ENCODE measurements at regions not wholly inside any gene's neighbourhood (a gene's known extent, or its start where the extent isn't known, plus 50 kb on each side); places are given as distances from the start of the nearest gene placed in this dataset.
A peak's percentile ranks its signal among the peaks of the same experiment; 100 is the strongest.

GRCh38 chr13:51518827-51519226 is 65.4 kb upstream of the WDFY2 start:
- DNase-seq (ENCODE audit: low spot score), result peak; percentile 96

GRCh38 chr13:51519771-51520216 is 64.5 kb upstream of the WDFY2 start:
- DNase-seq (ENCODE audit: low spot score), result no peak

GRCh38 chr13:51520524-51520923 is 63.7 kb upstream of the WDFY2 start:
- peak; percentile 50 for DNase-seq (ENCODE audit: low spot score)

- DNase-seq (ENCODE audit: low spot score), result no peak
These were observed 61.2 kb upstream of the WDFY2 start for GRCh38 chr13:51523082-51523518.

GRCh38 chr13:51524312-51524711 is 60.0 kb upstream of the WDFY2 start:
- DNase-seq (ENCODE audit: low spot score), result no peak

GRCh38 chr13:51524829-51525566 is 59.3 kb upstream of the WDFY2 start:
- no peak for DNase-seq (ENCODE audit: low spot score)

GRCh38 chr13:51525567-51526167 is 58.6 kb upstream of the WDFY2 start:
- DNase-seq (ENCODE audit: low spot score), result peak; percentile 27

- DNase-seq (ENCODE audit: low spot score), result no peak
These were observed 58.1 kb upstream of the WDFY2 start for GRCh38 chr13:51526202-51526601.

GRCh38 chr13:51532736-51533197 is 51.5 kb upstream of the WDFY2 start:
- DNase-seq (ENCODE audit: low spot score), result no peak

- DNase-seq (ENCODE audit: low spot score), result no peak
These were observed 50.0 kb upstream of the WDFY2 start for GRCh38 chr13:51534041-51534817.
